ENCODE measurements at regions not wholly inside any gene's neighbourhood (a gene's known extent, or its start where the extent isn't known, plus 50 kb on each side); places are given as distances from the start of the nearest gene placed in this dataset.

- TF ChIP-seq CTCF (conservative IDR thresholded peaks at IDR 0.05; ENCODE audit: low read length) = no peak
- TF ChIP-seq EZH2phosphoT487 (IDR thresholded peaks at IDR 0.05; ENCODE audit: borderline replicate concordance, low read depth, low read length) = no peak
These were observed 1129.6 kb downstream of the STPG2 start for GRCh38 chr4:97013711-97014110.

All from OCI-LY7 (cell line).